GM23338 (cell line): ENCODE measurements at regions not wholly inside any gene's neighbourhood (a gene's known extent, or its start where the extent isn't known, plus 50 kb on each side); places are given as distances from the start of the nearest gene placed in this dataset.

Experiments
- ATAC-seq: fragments of 200-7000 bp; cut with Tn5 transposase; 3 replicates; pipeline ENCODE4 v1.9.1; 2020
- DNase-seq: peaks from one replicate; pipeline ENCODE4 v3.0.0-alpha.2; 2015; ENCODE audit warnings: low spot score
- H2AFZ ChIP-seq: fragments of 200-600 bp; sonication (generic); 2 replicates; pipeline ENCODE4 v1.8.0; 2016; ENCODE audit warnings: antibody characterized with exemption, mild to moderate bottlenecking, moderate library complexity
- H3F3A ChIP-seq: fragments of 200-600 bp; sonication (generic); replicated peaks from 2 replicates; pipeline ENCODE4 v1.8.0; 2017; ENCODE audit warnings: antibody characterized with exemption, mixed run types, low read depth
- H3K27ac ChIP-seq: fragments of 200-600 bp; sonication (generic); 2 replicates; pipeline ENCODE4 v1.6.1; 2016; ENCODE audit warnings: low read depth
- H3K27me3 ChIP-seq: fragments of 200-600 bp; sonication (generic); 2 replicates; pipeline ENCODE4 v1.8.0; 2016; ENCODE audit warnings: mild to moderate bottlenecking, mixed run types, moderate library complexity; ENCODE audit not compliant: insufficient read depth
- H3K36me3 ChIP-seq: fragments of 200-600 bp; sonication (generic); 2 replicates; pipeline ENCODE4 v1.8.0; 2016; ENCODE audit warnings: mild to moderate bottlenecking; ENCODE audit not compliant: insufficient read depth
- H3K4me1 ChIP-seq: fragments of 200-600 bp; sonication (generic); 2 replicates; pipeline ENCODE4 v1.8.0; 2016; ENCODE audit warnings: mild to moderate bottlenecking, moderate library complexity; ENCODE audit not compliant: insufficient read depth
- H3K4me2 ChIP-seq: fragments of 200-600 bp; sonication (generic); 2 replicates; pipeline ENCODE4 v1.7.1; 2017; ENCODE audit warnings: mixed run types
- H3K4me3 ChIP-seq: fragments of 200-600 bp; sonication (generic); 2 replicates; pipeline ENCODE4 v1.6.1; 2016; ENCODE audit warnings: mixed run types
- H3K79me2 ChIP-seq: fragments of 200-600 bp; sonication (generic); replicated peaks from 2 replicates; pipeline ENCODE4 v1.8.0; 2017; ENCODE audit warnings: mild to moderate bottlenecking; ENCODE audit not compliant: insufficient read depth
- H3K9me2 ChIP-seq: fragments of 200-600 bp; sonication (generic); 2 replicates; pipeline ENCODE4 v1.8.0; 2017; ENCODE audit not compliant: insufficient read depth
- H4K20me1 ChIP-seq: fragments of 200-600 bp; sonication (generic); replicated peaks from 2 replicates; pipeline ENCODE4 v1.8.0; 2017; ENCODE audit warnings: mild to moderate bottlenecking; ENCODE audit not compliant: insufficient read depth
- H3K27ac Mint-ChIP-seq: 2 replicates; pipeline ENCODE4 v1.8.0; 2020; ENCODE audit warnings: inconsistent platforms, mild to moderate bottlenecking, moderate library complexity, mixed read lengths
- H3K27me3 Mint-ChIP-seq: 3 replicates; pipeline ENCODE4 v1.8.0; 2022; ENCODE audit warnings: low read depth, mild to moderate bottlenecking, moderate library complexity, mixed read lengths, inconsistent platforms; ENCODE audit not compliant: insufficient read depth, poor library complexity
- H3K36me3 Mint-ChIP-seq: 3 replicates; pipeline ENCODE4 v1.8.0; 2021; ENCODE audit warnings: low read depth, mild to moderate bottlenecking, inconsistent platforms, moderate library complexity, mixed read lengths
- H3K4me1 Mint-ChIP-seq: 3 replicates; pipeline ENCODE4 v1.8.0; 2020; ENCODE audit warnings: mild to moderate bottlenecking, inconsistent platforms, mixed read lengths
- H3K4me3 Mint-ChIP-seq: 3 replicates; pipeline ENCODE4 v1.8.0; 2021; ENCODE audit warnings: moderate library complexity, mild to moderate bottlenecking, inconsistent platforms, mixed read lengths
- H3K9me3 Mint-ChIP-seq: 3 replicates; pipeline ENCODE4 v1.8.0; 2020; ENCODE audit warnings: moderate library complexity, mild to moderate bottlenecking, inconsistent platforms, mixed read lengths
- CREB1 ChIP-seq: fragments of 250-450 bp; sonication (Bioruptor Pico); IDR thresholded peaks from 2 replicates; pipeline ENCODE4 v1.5.0; 2020; ENCODE audit warnings: low read depth, mild to moderate bottlenecking, moderate library complexity
- CTCF ChIP-seq, 2 experiments: fragments of 200-600 bp in 1 of 2; sonication (generic) in 1 of 2; conservative IDR thresholded peaks; 2 replicates each; pipeline versions ENCODE4 v1.5.1 to v1.6.1; 2016 to 2017; ENCODE audit warnings: antibody characterized with exemption in 2 of 2, low read depth in 2 of 2, mild to moderate bottlenecking in 2 of 2, moderate library complexity in 1 of 2
- ETS1 ChIP-seq: IDR thresholded peaks from 2 replicates; pipeline ENCODE4 v1.6.1; 2016; ENCODE audit warnings: antibody characterized with exemption
- EZH2 ChIP-seq: fragments of 200-600 bp; sonication (generic); IDR thresholded peaks from one replicate; pipeline ENCODE4 v1.8.0; 2017; ENCODE audit warnings: antibody characterized with exemption, mild to moderate bottlenecking, low read depth; ENCODE audit not compliant: unreplicated experiment
- EZH2phosphoT487 ChIP-seq: fragments of 200-600 bp; sonication (generic); IDR thresholded peaks from one replicate; pipeline ENCODE4 v1.8.1; 2018; ENCODE audit warnings: antibody characterized with exemption; ENCODE audit not compliant: unreplicated experiment
- JUNB ChIP-seq: IDR thresholded peaks from one replicate; pipeline ENCODE4 v1.6.1; 2016; ENCODE audit warnings: antibody characterized with exemption; ENCODE audit not compliant: unreplicated experiment
- NANOG ChIP-seq: IDR thresholded peaks from 2 replicates; pipeline ENCODE4 v1.6.1; 2016; ENCODE audit warnings: antibody characterized with exemption, borderline replicate concordance
- POLR2AphosphoS5 ChIP-seq: IDR thresholded peaks from 2 replicates; pipeline ENCODE4 v1.6.1; 2016; ENCODE audit warnings: antibody characterized with exemption, low read depth
- STAT1 ChIP-seq: IDR thresholded peaks from one replicate; pipeline ENCODE4 v1.6.1; 2016; ENCODE audit warnings: antibody characterized with exemption; ENCODE audit not compliant: unreplicated experiment
- ZNF114 ChIP-seq: fragments of 250-450 bp; sonication (Bioruptor Pico); IDR thresholded peaks from 2 replicates; pipeline ENCODE4 v1.5.0; 2020; ENCODE audit warnings: mild to moderate bottlenecking, moderate library complexity
- ZNF331 ChIP-seq: fragments of 250-450 bp; sonication (Bioruptor Pico); IDR thresholded peaks from 2 replicates; pipeline ENCODE4 v1.5.0; 2020; ENCODE audit warnings: low read depth, mild to moderate bottlenecking, moderate library complexity

GRCh38 chr4:8676676-8677075 is 84.1 kb downstream of the CPZ start:
- Mint-ChIP-seq H3K9me3 (no peaks in the 10 kb centered on the region; the same call in 2 of the 3 replicates), H3K4me1 (no peaks in the 10 kb centered on the region; the same call in 2 of the 3 replicates), H3K36me3 (no peaks in the 10 kb centered on the region), H3K27ac (no peak overlapping the region), H3K4me3 (no peak overlapping the region), H3K27me3 (peaks cover 4% of the 10 kb centered on the region)
- H3K4me2 ChIP-seq = no peak overlapping the region
- TF ChIP-seq CREB1 = no peak
- no peak for TF ChIP-seq JUNB
- no peak for TF ChIP-seq ETS1
- TF ChIP-seq EZH2phosphoT487 = no peak
- no peak for TF ChIP-seq CTCF (conservative IDR thresholded peaks at IDR 0.05; ENCODE audit: low read depth in 2 of 2)
- no peak for TF ChIP-seq NANOG
- TF ChIP-seq ZNF331 (CRISPR knock-in tag) = no peak
- no peak for TF ChIP-seq EZH2
- DNase-seq (no peak), ATAC-seq (no peak)
- no peak overlapping the region for H3K4me3 ChIP-seq
- no peaks in the 10 kb centered on the region; the same call in none of the 2 replicates for H4K20me1 ChIP-seq
- H3K36me3 ChIP-seq = no peaks in the 10 kb centered on the region
- no peaks in the 10 kb centered on the region for H3K4me1 ChIP-seq
- H3K79me2 ChIP-seq = no peaks in the 10 kb centered on the region
- H3F3A ChIP-seq = no peaks in the 10 kb centered on the region
- H2AFZ ChIP-seq = no peak overlapping the region
- no peaks in the 10 kb centered on the region for H3K27me3 ChIP-seq
- no peaks in the 10 kb centered on the region for H3K9me2 ChIP-seq
- H3K27ac ChIP-seq = no peak overlapping the region

GRCh38 chr4:8675906-8676305 is 83.3 kb downstream of the CPZ start:
- Mint-ChIP-seq H3K4me1 (no peaks in the 10 kb centered on the region; the same call in 2 of the 3 replicates), H3K36me3 (no peaks in the 10 kb centered on the region), H3K4me3 (no peak overlapping the region), H3K27me3 (peaks cover 7% of the 10 kb centered on the region), H3K27ac (no peak overlapping the region), H3K9me3 (no peaks in the 10 kb centered on the region; the same call in 2 of the 3 replicates)
- ATAC-seq = no peak
- Histone ChIP-seq H3K27me3 (no peaks in the 10 kb centered on the region), H3K36me3 (no peaks in the 10 kb centered on the region), H3K27ac (no peak overlapping the region), H3F3A (no peaks in the 10 kb centered on the region), H3K4me3 (no peak overlapping the region), H3K79me2 (no peaks in the 10 kb centered on the region), H3K9me2 (no peaks in the 10 kb centered on the region), H3K4me2 (no peak overlapping the region), H3K4me1 (no peaks in the 10 kb centered on the region), H2AFZ (no peak overlapping the region), H4K20me1 (no peaks in the 10 kb centered on the region; the same call in none of the 2 replicates)
- no peak for TF ChIP-seq EZH2
- TF ChIP-seq POLR2AphosphoS5 = no peak
- TF ChIP-seq STAT1 = no peak
- TF ChIP-seq ZNF114 (CRISPR knock-in tag) = no peak
- no peak for TF ChIP-seq NANOG
- no peak for TF ChIP-seq CREB1
- no peak for TF ChIP-seq ETS1
- TF ChIP-seq EZH2phosphoT487 = no peak
- no peak for DNase-seq
